ENCODE measurements at regions not wholly inside any gene's neighbourhood (a gene's known extent, or its start where the extent isn't known, plus 50 kb on each side); places are given as distances from the start of the nearest gene placed in this dataset.

GRCh38 chr5:107744418-107745330 is 73.9 kb upstream of the EFNA5 start:
- H3K27me3 ChIP-seq (ENCODE audit: control insufficient read depth, insufficient read depth, low read length), result no peaks in the 10 kb centered on the region; the same call in 1 of the 2 replicates
- BruUV-seq (replicated peaks), result no TSS peak
- no peak for ATAC-seq
- no peaks in the 10 kb centered on the region for H3K9me3 ChIP-seq (ENCODE audit: control insufficient read depth, insufficient read depth, low read depth, low read length)
- no peaks in the 10 kb centered on the region for H3K36me3 ChIP-seq (ENCODE audit: control insufficient read depth, insufficient read depth, low read length)
- no peak overlapping the region for H3K27ac ChIP-seq (ENCODE audit: low read length)
- CTCF ChIA-PET, result no interaction called here
- intact Hi-C loops (cut with micrococcal nuclease; ENCODE audit: unreplicated experiment), result no loop called here
- POLR2A ChIA-PET, result no interaction called here
- TF ChIP-seq SIN3A (IDR thresholded peaks at IDR 0.05; ENCODE audit: borderline replicate concordance, insufficient read depth, low read depth, low read length) (no peak), REST (IDR thresholded peaks at IDR 0.05; ENCODE audit: insufficient read depth in 1 of 2, low read depth in 2 of 2, low read length in 1 of 2) (no peak), POLR2AphosphoS5 (IDR thresholded peaks at IDR 0.05; ENCODE audit: low read depth, low read length) (no peak), TCF7L2 (IDR thresholded peaks at IDR 0.05; ENCODE audit: low read depth, low read length) (no peak)
- TF ChIP-seq, protein P1, sequence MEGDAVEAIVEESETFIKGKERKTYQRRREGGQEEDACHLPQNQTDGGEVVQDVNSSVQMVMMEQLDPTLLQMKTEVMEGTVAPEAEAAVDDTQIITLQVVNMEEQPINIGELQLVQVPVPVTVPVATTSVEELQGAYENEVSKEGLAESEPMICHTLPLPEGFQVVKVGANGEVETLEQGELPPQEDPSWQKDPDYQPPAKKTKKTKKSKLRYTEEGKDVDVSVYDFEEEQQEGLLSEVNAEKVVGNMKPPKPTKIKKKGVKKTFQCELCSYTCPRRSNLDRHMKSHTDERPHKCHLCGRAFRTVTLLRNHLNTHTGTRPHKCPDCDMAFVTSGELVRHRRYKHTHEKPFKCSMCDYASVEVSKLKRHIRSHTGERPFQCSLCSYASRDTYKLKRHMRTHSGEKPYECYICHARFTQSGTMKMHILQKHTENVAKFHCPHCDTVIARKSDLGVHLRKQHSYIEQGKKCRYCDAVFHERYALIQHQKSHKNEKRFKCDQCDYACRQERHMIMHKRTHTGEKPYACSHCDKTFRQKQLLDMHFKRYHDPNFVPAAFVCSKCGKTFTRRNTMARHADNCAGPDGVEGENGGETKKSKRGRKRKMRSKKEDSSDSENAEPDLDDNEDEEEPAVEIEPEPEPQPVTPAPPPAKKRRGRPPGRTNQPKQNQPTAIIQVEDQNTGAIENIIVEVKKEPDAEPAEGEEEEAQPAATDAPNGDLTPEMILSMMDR (IDR thresholded peaks at IDR 0.05), result no peak
- H3K4me3 ChIP-seq (ENCODE audit: low read depth in 2 of 2, low read length in 2 of 2), result no peak overlapping the region
- no peak for DNase-seq (ENCODE audit: low read depth, low spot score)
- in situ Hi-C loops (cut with HindIII; ENCODE audit: low pct_unique_long_range_greater_than_20kb, low sequenced_read_pairs), result no loop called here
- H3K4me1 ChIP-seq (ENCODE audit: control insufficient read depth, insufficient read depth, low read length), result no peaks in the 10 kb centered on the region

DNA sequence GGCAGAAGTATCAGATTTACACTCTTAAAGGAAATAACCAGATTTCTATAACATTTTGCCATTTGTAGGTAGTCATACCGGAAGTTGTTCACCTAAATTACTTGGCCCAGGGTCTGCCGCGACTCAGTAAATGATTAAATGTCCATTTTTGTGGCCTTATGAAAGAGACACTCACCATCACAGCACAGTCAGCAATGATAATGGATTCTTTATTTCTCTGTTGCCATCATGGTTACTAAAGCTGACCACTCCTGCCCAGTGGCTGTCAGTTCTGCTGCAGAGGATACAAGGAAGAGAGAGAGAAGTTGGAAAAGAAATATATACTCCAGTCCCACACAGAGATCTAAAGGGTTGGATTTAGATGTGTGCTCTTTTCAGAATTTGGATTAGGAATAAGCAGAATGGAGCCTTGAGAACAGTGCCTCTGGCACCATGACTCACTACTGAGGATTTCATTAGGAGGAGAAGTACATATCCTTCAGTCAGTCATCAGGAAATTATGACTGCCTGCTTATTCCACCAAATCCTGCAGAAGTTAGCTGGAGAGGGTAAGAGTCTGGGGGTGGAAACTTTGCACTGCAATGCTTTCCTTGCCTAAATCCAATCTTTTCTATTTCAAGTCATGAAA is 72.8 kb upstream of the EFNA5 start:
- peaks cover 2% of the 10 kb centered on the region; the same call in 1 of the 2 replicates for H3K27me3 ChIP-seq (ENCODE audit: control insufficient read depth, insufficient read depth, low read length)
- POLR2A ChIA-PET, result no interaction called here
- intact Hi-C loops (cut with micrococcal nuclease; ENCODE audit: unreplicated experiment) (no loop called here), in situ Hi-C loops (cut with HindIII; ENCODE audit: low pct_unique_long_range_greater_than_20kb, low sequenced_read_pairs) (no loop called here)
- H3K4me3 ChIP-seq (ENCODE audit: low read depth in 2 of 2, low read length in 2 of 2), result no peak overlapping the region
- CTCF ChIA-PET, result no interaction called here
- no peak for DNase-seq (ENCODE audit: low read depth, low spot score)
- no peaks in the 10 kb centered on the region for H3K9me3 ChIP-seq (ENCODE audit: control insufficient read depth, insufficient read depth, low read depth, low read length)
- ATAC-seq, result peak; percentile 56; the same call in 1 of the 2 replicates
- TF ChIP-seq, protein P1 (IDR thresholded peaks at IDR 0.05), result no peak
- TF ChIP-seq SIN3A (IDR thresholded peaks at IDR 0.05; ENCODE audit: borderline replicate concordance, insufficient read depth, low read depth, low read length) (no peak), TCF7L2 (IDR thresholded peaks at IDR 0.05; ENCODE audit: low read depth, low read length) (no peak), REST (IDR thresholded peaks at IDR 0.05; ENCODE audit: insufficient read depth in 1 of 2, low read depth in 2 of 2, low read length in 1 of 2) (no peak), POLR2AphosphoS5 (IDR thresholded peaks at IDR 0.05; ENCODE audit: low read depth, low read length) (no peak)
- H3K27ac ChIP-seq (ENCODE audit: low read length), result no peak overlapping the region
- no peaks in the 10 kb centered on the region for H3K4me1 ChIP-seq (ENCODE audit: control insufficient read depth, insufficient read depth, low read length)
- BruUV-seq (replicated peaks), result no TSS peak
- H3K36me3 ChIP-seq (ENCODE audit: control insufficient read depth, insufficient read depth, low read length), result no peaks in the 10 kb centered on the region
